Ovary (tissue), 3 donors: ENCODE measurements at regions not wholly inside any gene's neighbourhood (a gene's known extent, or its start where the extent isn't known, plus 50 kb on each side); places are given as distances from the start of the nearest gene placed in this dataset.

Source experiments
- EP300 ChIP-seq: sonication (generic); formaldehyde crosslinking; IDR thresholded peaks from one replicate; pipeline ENCODE4 v1.6.1; 2017; ENCODE audit warnings: antibody characterized with exemption
- TF ChIP-seq, protein P1 (sequence below), 3 donors: fragments of 450-650 bp in 2 of 3; fragments of 200-600 bp in 1 of 3; IDR thresholded peaks; one replicate each; pipeline versions ENCODE4 v1.5.1 to v1.8.0; 2016 to 2022; ENCODE audit warnings: antibody characterized with exemption in 3 of 3, mild to moderate bottlenecking in 1 of 3
- donor health status: DM: no; HTN: no; CAD: no.

DNA sequence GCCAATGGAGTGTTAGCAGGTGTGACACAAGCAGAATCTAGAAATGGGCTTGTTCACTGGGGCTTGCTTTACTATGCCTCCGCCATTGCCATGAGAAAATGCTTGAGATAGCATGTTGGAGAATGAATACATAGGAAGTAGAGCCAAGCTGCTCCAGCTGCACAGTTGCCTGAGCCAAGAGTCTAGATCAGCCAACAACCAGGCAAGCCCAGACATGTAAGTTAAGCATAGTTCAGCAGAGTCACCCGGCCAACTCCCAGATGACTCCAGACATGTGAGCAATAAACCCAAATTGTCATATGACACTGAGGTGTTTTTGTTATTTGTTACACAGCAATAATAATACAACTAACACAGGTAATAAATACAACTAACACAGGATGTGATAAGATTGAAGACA is 167.9 kb downstream of the HAO1 start:
- TF ChIP-seq, protein P1, sequence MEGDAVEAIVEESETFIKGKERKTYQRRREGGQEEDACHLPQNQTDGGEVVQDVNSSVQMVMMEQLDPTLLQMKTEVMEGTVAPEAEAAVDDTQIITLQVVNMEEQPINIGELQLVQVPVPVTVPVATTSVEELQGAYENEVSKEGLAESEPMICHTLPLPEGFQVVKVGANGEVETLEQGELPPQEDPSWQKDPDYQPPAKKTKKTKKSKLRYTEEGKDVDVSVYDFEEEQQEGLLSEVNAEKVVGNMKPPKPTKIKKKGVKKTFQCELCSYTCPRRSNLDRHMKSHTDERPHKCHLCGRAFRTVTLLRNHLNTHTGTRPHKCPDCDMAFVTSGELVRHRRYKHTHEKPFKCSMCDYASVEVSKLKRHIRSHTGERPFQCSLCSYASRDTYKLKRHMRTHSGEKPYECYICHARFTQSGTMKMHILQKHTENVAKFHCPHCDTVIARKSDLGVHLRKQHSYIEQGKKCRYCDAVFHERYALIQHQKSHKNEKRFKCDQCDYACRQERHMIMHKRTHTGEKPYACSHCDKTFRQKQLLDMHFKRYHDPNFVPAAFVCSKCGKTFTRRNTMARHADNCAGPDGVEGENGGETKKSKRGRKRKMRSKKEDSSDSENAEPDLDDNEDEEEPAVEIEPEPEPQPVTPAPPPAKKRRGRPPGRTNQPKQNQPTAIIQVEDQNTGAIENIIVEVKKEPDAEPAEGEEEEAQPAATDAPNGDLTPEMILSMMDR (IDR thresholded peaks at IDR 0.05): no peak
- TF ChIP-seq EP300: no peak
